Endothelial cell of umbilical vein (primary cell): ENCODE measurements at regions not wholly inside any gene's neighbourhood (a gene's known extent, or its start where the extent isn't known, plus 50 kb on each side); places are given as distances from the start of the nearest gene placed in this dataset.

Source experiments
- BruUV-seq: library from RNA; stranded (reverse); fragments of 400-500 nt; replicated peaks from 2 replicates; lab custom pipeline; 2021; lab: Mats Ljungman, UMichigan
- CTCF ChIA-PET: fragments of 300-600, 350-600 bp; sonication (Branson Sonifier 250); formaldehyde crosslinking; loops from one replicate; lab custom pipeline; 2021; ENCODE audit warnings: antibody characterized with exemption, inconsistent platforms; lab: Charles Lee
- POLR2A ChIA-PET: fragments of 300-600, 350-600 bp; sonication (Branson Sonifier 250); formaldehyde crosslinking; loops from one replicate; lab custom pipeline; 2021; ENCODE audit warnings: antibody characterized with exemption, inconsistent platforms; lab: Charles Lee
- DNase-seq: peaks from one replicate; pipeline ENCODE4 v3.0.0-alpha.2; 2011; ENCODE audit warnings: low read depth, low spot score
- FAIRE-seq: peaks from 2 replicates; lab custom pipeline; 2011; peaks lifted over from hg19 to GRCh38; lab: Jason Lieb, UNC
- H2AFZ ChIP-seq: 2 replicates; pipeline ENCODE4 v1.6.0; 2012; ENCODE audit warnings: low read depth, low read length, control low read depth, inconsistent platforms
- H3K27ac ChIP-seq: 2 replicates; pipeline ENCODE4 v1.5.1; 2011; ENCODE audit warnings: low read depth, mild to moderate bottlenecking, control low read depth, low read length, moderate library complexity; ENCODE audit not compliant: insufficient read depth
- H3K27me3 ChIP-seq, 2 experiments: 2 replicates each; pipeline versions ENCODE4 v1.6.0 to v1.6.1; 2011; ENCODE audit warnings: low read length in 2 of 2, mixed read lengths in 1 of 2; ENCODE audit not compliant: control insufficient read depth in 2 of 2, insufficient read depth in 2 of 2
- H3K36me3 ChIP-seq, 2 experiments: 2 replicates in 1 of 2; 3 replicates in 1 of 2; pipeline ENCODE4 v1.5.1; 2011; ENCODE audit warnings: low read length in 2 of 2, mild to moderate bottlenecking in 1 of 2, moderate library complexity in 1 of 2; ENCODE audit not compliant: control insufficient read depth in 2 of 2, insufficient read depth in 2 of 2; ENCODE audit errors: extremely low read depth in 1 of 2
- H3K4me1 ChIP-seq: 3 replicates; pipeline ENCODE4 v1.5.1; 2011; ENCODE audit warnings: mild to moderate bottlenecking, low read length; ENCODE audit not compliant: control insufficient read depth, insufficient read depth; ENCODE audit errors: extremely low read depth
- H3K4me2 ChIP-seq: 2 replicates; pipeline ENCODE4 v1.6.1; 2011; ENCODE audit warnings: low read length, control low read depth, mixed read lengths; ENCODE audit not compliant: insufficient read depth
- H3K4me3 ChIP-seq, 3 experiments: fragments of 200-600 bp in 1 of 3; sonication (generic), shearing (Covaris generic) in 1 of 3; replicated peaks in 1 of 3; 2 replicates each; pipeline ENCODE4 v1.5.1; 2011 to 2016; ENCODE audit warnings: control low read depth in 3 of 3, low read length in 3 of 3, mild to moderate bottlenecking in 2 of 3, inconsistent platforms in 1 of 3, low read depth in 1 of 3, moderate library complexity in 1 of 3; ENCODE audit not compliant: insufficient read depth in 1 of 3
- H3K79me2 ChIP-seq: 2 replicates; pipeline ENCODE4 v1.6.0; 2012; ENCODE audit warnings: low read length, inconsistent platforms; ENCODE audit not compliant: control insufficient read depth, insufficient read depth
- H3K9ac ChIP-seq: replicated peaks from 2 replicates; pipeline ENCODE3; 2011; ENCODE audit warnings: low read length, control low read depth; ENCODE audit not compliant: insufficient read depth; ENCODE audit errors: extremely low read depth
- H3K9me1 ChIP-seq: replicated peaks from 3 replicates; pipeline ENCODE4 v1.6.0; 2011; ENCODE audit warnings: mild to moderate bottlenecking, low read length; ENCODE audit not compliant: control insufficient read depth, insufficient read depth; ENCODE audit errors: extremely low read depth
- H3K9me3 ChIP-seq: replicated peaks from 2 replicates; pipeline ENCODE4 v1.5.1; 2012; ENCODE audit warnings: low read length, inconsistent platforms; ENCODE audit not compliant: control insufficient read depth, insufficient read depth
- H4K20me1 ChIP-seq: replicated peaks from 2 replicates; pipeline ENCODE3; 2011; ENCODE audit warnings: mild to moderate bottlenecking, low read length; ENCODE audit not compliant: control insufficient read depth, insufficient read depth; ENCODE audit errors: extremely low read depth
- EZH2 ChIP-seq: IDR thresholded peaks from 2 replicates; pipeline ENCODE4 v1.6.1; 2012; ENCODE audit warnings: borderline replicate concordance, low read depth, mild to moderate bottlenecking, moderate library complexity, low read length, inconsistent platforms; ENCODE audit not compliant: severe bottlenecking
- FOS ChIP-seq: IDR thresholded peaks from 2 replicates; pipeline ENCODE4 v1.6.1; 2011; ENCODE audit warnings: mild to moderate bottlenecking, low read length, moderate library complexity, borderline replicate concordance; ENCODE audit not compliant: insufficient read depth
- GATA2 ChIP-seq: IDR thresholded peaks from 2 replicates; pipeline ENCODE4 v1.7.0; 2011; ENCODE audit warnings: low read depth, mild to moderate bottlenecking, moderate library complexity, mixed read lengths, low read length; ENCODE audit not compliant: insufficient read length, insufficient read depth
- JUN ChIP-seq: IDR thresholded peaks from 2 replicates; pipeline ENCODE4 v1.6.1; 2011; ENCODE audit warnings: borderline replicate concordance, low read depth; ENCODE audit not compliant: insufficient read length, insufficient read depth
- MYC ChIP-seq: IDR thresholded peaks from one replicate; pipeline ENCODE4 v1.6.1; 2011; ENCODE audit warnings: mild to moderate bottlenecking, low read depth, low read length
- POLR2A ChIP-seq: IDR thresholded peaks from 2 replicates; pipeline ENCODE4 v1.6.1; 2012; ENCODE audit warnings: low read depth, mild to moderate bottlenecking, control low read depth, low read length
- POLR2AphosphoS5 ChIP-seq: IDR thresholded peaks from 2 replicates; pipeline ENCODE4 v1.6.1; 2012; ENCODE audit warnings: low read depth, mild to moderate bottlenecking, control low read depth, low read length, moderate library complexity; ENCODE audit not compliant: insufficient read depth
- dilution Hi-C: fragments of 300-500 bp; cut with MboI; formaldehyde crosslinking; loops from one replicate; pipeline ENCODE4 v1.15.0; 2019; ENCODE audit warnings: low sequenced_read_pairs; ENCODE audit not compliant: extremely low pct_ligation_motif_present
- intact Hi-C: fragments of 100-400 bp; cut with micrococcal nuclease; formaldehyde crosslinking; loops from one replicate; pipeline ENCODE4 v1.10.0; 2022
- TF ChIP-seq, protein P1 (sequence below), 2 donors: IDR thresholded peaks; 1 replicate in 1 of 2; 2 replicates in 1 of 2; pipeline ENCODE4 v1.5.1; 2011; ENCODE audit warnings: low read length in 2 of 2, mild to moderate bottlenecking in 2 of 2, moderate library complexity in 2 of 2, control low read depth in 1 of 2, inconsistent platforms in 1 of 2, low read depth in 1 of 2; ENCODE audit not compliant: insufficient read depth in 1 of 2; ENCODE audit errors: extremely low read depth in 1 of 2
- TF ChIP-seq, protein P2 (sequence below): IDR thresholded peaks from 2 replicates; pipeline ENCODE4 v1.6.1; 2011; ENCODE audit not compliant: insufficient read depth, insufficient read length

DNA sequence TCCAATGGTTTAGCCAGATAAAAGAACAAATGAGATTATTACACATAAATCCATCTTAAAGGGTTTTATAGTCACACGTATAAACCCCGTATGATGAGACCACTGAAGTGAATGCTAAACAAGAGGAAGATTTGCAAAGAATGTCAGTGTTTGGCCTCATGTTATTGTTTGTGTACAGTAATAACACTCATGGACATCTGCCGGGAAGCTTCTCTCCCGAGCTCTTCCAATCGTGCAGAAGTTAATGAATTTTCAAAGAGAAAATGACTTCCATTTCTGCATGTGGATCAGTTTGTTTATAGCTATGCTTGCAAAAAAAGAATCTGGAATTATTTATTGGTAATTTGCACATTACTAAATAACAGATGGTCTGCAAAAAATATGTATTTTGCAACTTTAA is 88.5 kb upstream of the APCDD1 start:
- Histone ChIP-seq H3K4me2 (no peak overlapping the region), H3K9ac (no peak overlapping the region), H2AFZ (no peak overlapping the region), H3K9me3 (no peaks in the 10 kb centered on the region), H3K27me3 (peaks cover 0 to 2% of the 10 kb centered on the region in 2 experiments), H3K9me1 (no peaks in the 10 kb centered on the region), H3K4me1 (no peaks in the 10 kb centered on the region), H4K20me1 (no peaks in the 10 kb centered on the region), H3K27ac (no peak overlapping the region), H3K4me3 (no peak overlapping the region), H3K79me2 (no peaks in the 10 kb centered on the region), H3K36me3 (no peaks in the 10 kb centered on the region)
- dilution Hi-C loops (no loop called here), intact Hi-C loops (no loop called here)
- TF ChIP-seq GATA2 = no peak
- no peak for TF ChIP-seq FOS
- TF ChIP-seq, protein P1, sequence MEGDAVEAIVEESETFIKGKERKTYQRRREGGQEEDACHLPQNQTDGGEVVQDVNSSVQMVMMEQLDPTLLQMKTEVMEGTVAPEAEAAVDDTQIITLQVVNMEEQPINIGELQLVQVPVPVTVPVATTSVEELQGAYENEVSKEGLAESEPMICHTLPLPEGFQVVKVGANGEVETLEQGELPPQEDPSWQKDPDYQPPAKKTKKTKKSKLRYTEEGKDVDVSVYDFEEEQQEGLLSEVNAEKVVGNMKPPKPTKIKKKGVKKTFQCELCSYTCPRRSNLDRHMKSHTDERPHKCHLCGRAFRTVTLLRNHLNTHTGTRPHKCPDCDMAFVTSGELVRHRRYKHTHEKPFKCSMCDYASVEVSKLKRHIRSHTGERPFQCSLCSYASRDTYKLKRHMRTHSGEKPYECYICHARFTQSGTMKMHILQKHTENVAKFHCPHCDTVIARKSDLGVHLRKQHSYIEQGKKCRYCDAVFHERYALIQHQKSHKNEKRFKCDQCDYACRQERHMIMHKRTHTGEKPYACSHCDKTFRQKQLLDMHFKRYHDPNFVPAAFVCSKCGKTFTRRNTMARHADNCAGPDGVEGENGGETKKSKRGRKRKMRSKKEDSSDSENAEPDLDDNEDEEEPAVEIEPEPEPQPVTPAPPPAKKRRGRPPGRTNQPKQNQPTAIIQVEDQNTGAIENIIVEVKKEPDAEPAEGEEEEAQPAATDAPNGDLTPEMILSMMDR (IDR thresholded peaks at IDR 0.05; ENCODE audit: extremely low read depth in 1 of 2, insufficient read depth in 1 of 2, low read depth in 1 of 2, low read length in 2 of 2) = no peak
- no peak for TF ChIP-seq MYC
- no peak for TF ChIP-seq POLR2AphosphoS5
- TF ChIP-seq POLR2A = no peak
- TF ChIP-seq JUN = no peak
- TF ChIP-seq, protein P2, sequence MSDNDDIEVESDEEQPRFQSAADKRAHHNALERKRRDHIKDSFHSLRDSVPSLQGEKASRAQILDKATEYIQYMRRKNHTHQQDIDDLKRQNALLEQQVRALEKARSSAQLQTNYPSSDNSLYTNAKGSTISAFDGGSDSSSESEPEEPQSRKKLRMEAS = no peak
- no peak for TF ChIP-seq EZH2
- ChIA-PET POLR2A (no interaction called here), CTCF (no interaction called here)
- DNase-seq = no peak
- no TSS peak for BruUV-seq
- no peak for FAIRE-seq
